Vagina (tissue), 2 donors: ENCODE measurements at regions not wholly inside any gene's neighbourhood (a gene's known extent, or its start where the extent isn't known, plus 50 kb on each side); places are given as distances from the start of the nearest gene placed in this dataset.

ENCODE experiments used
- DNase-seq, 2 donors: peaks; one replicate each; pipeline ENCODE4 v3.0.0-alpha.2; 2017; ENCODE audit errors: extremely low spot score in 2 of 2
- H3K27ac ChIP-seq: fragments of 200-600 bp; sonication (generic); one replicate; pipeline ENCODE4 v1.5.1; 2019
- H3K27me3 ChIP-seq: fragments of 200-600 bp; sonication (generic); one replicate; pipeline ENCODE4 v1.5.1; 2019
- H3K36me3 ChIP-seq, 2 donors: fragments of 200-600 bp; sonication (generic); one replicate each; pipeline ENCODE4 v1.5.1; 2017 to 2019
- H3K4me1 ChIP-seq: fragments of 200-600 bp; sonication (generic); one replicate; pipeline ENCODE4 v1.5.1; 2019
- H3K4me3 ChIP-seq, 2 donors: fragments of 200-600 bp; sonication (generic); 1 replicate in 1 of 2; 2 replicates in 1 of 2; pipeline ENCODE4 v1.5.1; 2016 to 2019
- H3K9me3 ChIP-seq: fragments of 200-600 bp; sonication (generic); one replicate; pipeline ENCODE4 v1.5.1; 2019
- POLR2A ChIP-seq, 2 donors: fragments of 450-650 bp; IDR thresholded peaks; one replicate each; pipeline ENCODE4 v1.6.1; 2017; ENCODE audit warnings: antibody characterized with exemption in 2 of 2, mild to moderate bottlenecking in 2 of 2, moderate library complexity in 2 of 2
- POLR2AphosphoS5 ChIP-seq, 2 donors: sonication (generic); formaldehyde crosslinking; IDR thresholded peaks; one replicate each; pipeline ENCODE4 v1.9.0; 2017; ENCODE audit warnings: antibody characterized with exemption in 2 of 2, mild to moderate bottlenecking in 2 of 2, low read depth in 1 of 2; ENCODE audit not compliant: insufficient read depth in 1 of 2
- intact Hi-C: fragments of 100-400 bp; cut with DNase I; formaldehyde crosslinking; loops from one replicate; pipeline ENCODE4 v1.15.1; 2023
- TF ChIP-seq, protein P1 (sequence below), 3 experiments: fragments of 450-650 bp in 2 of 3; fragments of 200-600 bp in 1 of 3; sonication (generic) in 1 of 3; IDR thresholded peaks; one replicate each; pipeline ENCODE4 v1.5.1; 2017 to 2019; ENCODE audit warnings: antibody characterized with exemption in 3 of 3, mild to moderate bottlenecking in 2 of 3, moderate library complexity in 2 of 3

DNA sequence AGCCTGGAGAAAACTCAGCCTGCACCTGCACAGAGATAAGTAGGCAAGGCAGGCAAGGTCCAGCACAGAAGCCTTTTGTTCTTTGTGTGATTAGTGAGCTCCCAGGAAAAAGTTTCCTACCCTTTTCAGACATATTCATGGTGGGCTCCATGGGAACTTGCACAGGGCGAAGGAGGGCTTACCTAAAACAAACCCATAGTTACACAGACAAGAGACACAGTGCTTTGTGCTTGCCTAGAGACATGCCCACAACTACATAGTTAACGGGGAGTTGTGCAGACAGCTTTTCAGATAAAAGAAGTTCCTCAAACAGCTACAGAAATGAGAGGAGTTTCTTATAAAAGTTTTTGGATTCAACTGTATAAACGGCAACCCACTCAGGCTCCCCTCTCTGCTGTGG lies 180.5 kb downstream of the GLUD2 start:
- Histone ChIP-seq H3K36me3 (no peaks in the 10 kb centered on the region), H3K9me3 (no peaks in the 10 kb centered on the region), H3K27me3 (no peaks in the 10 kb centered on the region), H3K4me3 (no peak overlapping the region), H3K27ac (no peak overlapping the region), H3K4me1 (no peaks in the 10 kb centered on the region)
- no peak for DNase-seq
- no peak for TF ChIP-seq POLR2A (IDR thresholded peaks at IDR 0.05)
- intact Hi-C loops, result no loop called here

DNA sequence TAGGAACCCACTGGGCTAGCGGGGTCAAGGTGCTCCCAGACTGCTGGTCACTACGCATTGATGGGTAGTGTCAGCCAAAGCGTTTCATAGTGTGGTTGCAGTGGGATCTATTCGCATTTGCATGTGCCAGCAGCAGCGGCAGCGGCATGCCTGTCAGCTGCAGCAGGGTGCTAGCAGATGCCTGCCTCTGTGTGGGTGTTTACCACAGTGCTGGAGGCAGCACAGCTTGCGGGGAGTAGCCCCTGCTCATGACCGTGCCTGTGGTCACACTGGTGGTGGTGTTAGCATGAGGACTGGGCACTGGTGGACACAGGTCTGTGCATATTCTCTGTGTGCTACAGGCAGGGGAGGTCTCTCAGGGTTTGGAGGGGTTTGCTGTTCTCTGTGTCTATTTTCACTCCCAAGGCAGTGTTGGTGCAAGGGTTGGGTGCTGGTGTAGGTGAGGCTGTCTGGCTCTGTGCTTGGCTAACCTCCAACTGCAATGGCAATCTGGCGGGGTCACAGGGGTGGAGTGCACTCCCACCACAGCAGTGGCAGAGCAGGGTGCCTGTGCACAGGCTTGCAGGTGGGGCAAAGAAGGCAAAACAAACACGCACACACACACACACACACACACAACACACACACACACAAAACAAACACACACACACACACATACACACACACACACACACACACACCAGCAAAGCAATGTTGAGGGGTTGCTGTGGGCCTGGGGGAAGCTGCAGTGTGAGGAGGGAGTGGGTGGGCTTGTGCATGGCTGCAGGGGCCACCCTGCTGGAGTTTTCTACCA lies 184.4 kb downstream of the GLUD2 start:
- Histone ChIP-seq H3K27me3 (no peaks in the 10 kb centered on the region), H3K36me3 (no peaks in the 10 kb centered on the region), H3K4me1 (no peaks in the 10 kb centered on the region), H3K9me3 (no peaks in the 10 kb centered on the region), H3K27ac (no peak overlapping the region), H3K4me3 (no peak overlapping the region)
- no peak for DNase-seq
- intact Hi-C loops, result no loop called here
- TF ChIP-seq, protein P1, sequence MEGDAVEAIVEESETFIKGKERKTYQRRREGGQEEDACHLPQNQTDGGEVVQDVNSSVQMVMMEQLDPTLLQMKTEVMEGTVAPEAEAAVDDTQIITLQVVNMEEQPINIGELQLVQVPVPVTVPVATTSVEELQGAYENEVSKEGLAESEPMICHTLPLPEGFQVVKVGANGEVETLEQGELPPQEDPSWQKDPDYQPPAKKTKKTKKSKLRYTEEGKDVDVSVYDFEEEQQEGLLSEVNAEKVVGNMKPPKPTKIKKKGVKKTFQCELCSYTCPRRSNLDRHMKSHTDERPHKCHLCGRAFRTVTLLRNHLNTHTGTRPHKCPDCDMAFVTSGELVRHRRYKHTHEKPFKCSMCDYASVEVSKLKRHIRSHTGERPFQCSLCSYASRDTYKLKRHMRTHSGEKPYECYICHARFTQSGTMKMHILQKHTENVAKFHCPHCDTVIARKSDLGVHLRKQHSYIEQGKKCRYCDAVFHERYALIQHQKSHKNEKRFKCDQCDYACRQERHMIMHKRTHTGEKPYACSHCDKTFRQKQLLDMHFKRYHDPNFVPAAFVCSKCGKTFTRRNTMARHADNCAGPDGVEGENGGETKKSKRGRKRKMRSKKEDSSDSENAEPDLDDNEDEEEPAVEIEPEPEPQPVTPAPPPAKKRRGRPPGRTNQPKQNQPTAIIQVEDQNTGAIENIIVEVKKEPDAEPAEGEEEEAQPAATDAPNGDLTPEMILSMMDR (IDR thresholded peaks at IDR 0.05), result no peak
- no peak for TF ChIP-seq POLR2AphosphoS5 (IDR thresholded peaks at IDR 0.05; ENCODE audit: insufficient read depth in 1 of 2, low read depth in 1 of 2)
- no peak for TF ChIP-seq POLR2A (IDR thresholded peaks at IDR 0.05)

DNA sequence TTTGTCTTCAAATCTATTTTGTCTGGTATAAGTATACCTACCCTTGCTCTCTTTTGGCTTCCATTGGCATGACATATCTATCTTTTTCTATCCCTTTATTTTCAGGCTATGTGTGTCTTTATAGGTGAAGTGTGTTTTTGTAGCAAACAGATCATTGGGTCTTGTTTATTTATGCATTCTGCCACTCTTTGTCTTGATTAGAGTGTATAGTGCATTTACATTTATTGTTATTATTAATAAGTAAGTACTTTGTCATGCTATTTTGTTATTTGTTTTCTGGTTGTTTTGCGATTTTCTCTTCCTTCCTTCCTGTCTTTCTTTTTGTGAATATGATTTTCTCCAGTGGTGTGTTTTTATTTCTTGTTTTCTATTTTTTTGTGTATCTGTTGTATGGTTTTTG lies 188.6 kb downstream of the GLUD2 start:
- no peak overlapping the region for H3K27ac ChIP-seq
- H3K9me3 ChIP-seq, result no peaks in the 10 kb centered on the region
- intact Hi-C loops, result no loop called here
- no peak for DNase-seq
- H3K4me1 ChIP-seq, result no peaks in the 10 kb centered on the region
- no peak overlapping the region for H3K4me3 ChIP-seq
- TF ChIP-seq POLR2A (IDR thresholded peaks at IDR 0.05), result no peak
- TF ChIP-seq, protein P1 (IDR thresholded peaks at IDR 0.05), result no peak
- no peak for TF ChIP-seq POLR2AphosphoS5 (IDR thresholded peaks at IDR 0.05; ENCODE audit: insufficient read depth in 1 of 2, low read depth in 1 of 2)
- no peaks in the 10 kb centered on the region for H3K36me3 ChIP-seq
- H3K27me3 ChIP-seq, result no peaks in the 10 kb centered on the region

DNA sequence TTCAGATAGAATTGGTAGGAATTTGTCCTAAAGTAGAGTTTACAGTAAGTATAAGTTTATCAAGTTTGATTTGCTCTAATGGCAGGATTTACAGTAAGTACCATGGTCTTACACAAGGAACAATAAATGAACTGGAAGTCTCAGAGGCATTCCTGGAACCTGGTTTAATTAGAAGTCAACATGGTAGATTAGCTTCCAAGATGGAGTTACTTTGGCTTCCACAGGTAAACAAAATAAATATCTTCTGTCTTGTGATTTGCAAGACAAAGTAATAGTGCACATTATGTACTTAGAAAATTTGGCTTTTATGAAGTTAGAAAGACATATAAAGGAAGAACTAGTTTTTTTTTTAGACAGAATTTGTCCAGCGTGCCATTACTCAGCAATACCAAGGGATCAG lies 190.7 kb downstream of the GLUD2 start:
- Histone ChIP-seq H3K9me3 (no peaks in the 10 kb centered on the region), H3K36me3 (no peaks in the 10 kb centered on the region), H3K4me3 (no peak overlapping the region), H3K27me3 (no peaks in the 10 kb centered on the region), H3K4me1 (no peaks in the 10 kb centered on the region), H3K27ac (no peak overlapping the region)
- intact Hi-C loops, result no loop called here
- TF ChIP-seq POLR2AphosphoS5 (IDR thresholded peaks at IDR 0.05; ENCODE audit: insufficient read depth in 1 of 2, low read depth in 1 of 2), result no peak
- no peak for TF ChIP-seq POLR2A (IDR thresholded peaks at IDR 0.05)
- TF ChIP-seq, protein P1 (IDR thresholded peaks at IDR 0.05), result no peak
- no peak for DNase-seq

- H3K9me3 ChIP-seq, result no peaks in the 10 kb centered on the region
- no peaks in the 10 kb centered on the region for H3K27me3 ChIP-seq
- H3K36me3 ChIP-seq, result no peaks in the 10 kb centered on the region
- no peak overlapping the region for H3K27ac ChIP-seq
- intact Hi-C loops, result no loop called here
- DNase-seq, result no peak
- H3K4me1 ChIP-seq, result no peaks in the 10 kb centered on the region
- no peak overlapping the region for H3K4me3 ChIP-seq
- no peak for TF ChIP-seq POLR2AphosphoS5 (IDR thresholded peaks at IDR 0.05; ENCODE audit: insufficient read depth in 1 of 2, low read depth in 1 of 2)
- TF ChIP-seq POLR2A (IDR thresholded peaks at IDR 0.05), result no peak
- TF ChIP-seq, protein P1 (IDR thresholded peaks at IDR 0.05), result no peak
These were observed 197.1 kb downstream of the GLUD2 start for GRCh38 chrX:121244511-121244910.
